ENCODE measurements at regions not wholly inside any gene's neighbourhood (a gene's known extent, or its start where the extent isn't known, plus 50 kb on each side); places are given as distances from the start of the nearest gene placed in this dataset.

- TF ChIP-seq NFRKB (IDR thresholded peaks at IDR 0.05) (no peak), SP1 (IDR thresholded peaks at IDR 0.05) (no peak), TARDBP (IDR thresholded peaks at IDR 0.05) (no peak)
- no peak for DNase-seq (ENCODE audit: extremely low spot score)
- ChIA-PET POLR2A (no interaction called here), CTCF (no interaction called here)
These were observed 382.0 kb upstream of the DYNLRB2 start for GRCh38 chr16:80158766-80159165.

GRCh38 chr16:80151722-80152111, 389.1 kb upstream of the DYNLRB2 start:
- ChIA-PET POLR2A (no interaction called here), CTCF (no interaction called here)
- TF ChIP-seq NFRKB (IDR thresholded peaks at IDR 0.05) (no peak), ZNF384 (IDR thresholded peaks at IDR 0.05) (no peak), HDGF (IDR thresholded peaks at IDR 0.05; ENCODE audit: borderline replicate concordance) (no peak), ELF4 (IDR thresholded peaks at IDR 0.05) (no peak), FOXA1 (IDR thresholded peaks at IDR 0.05) (no peak), BHLHE40 (IDR thresholded peaks at IDR 0.05; ENCODE audit: borderline replicate concordance) (no peak), TARDBP (IDR thresholded peaks at IDR 0.05) (no peak), PKNOX1 (IDR thresholded peaks at IDR 0.05) (no peak), LEF1 (IDR thresholded peaks at IDR 0.05; ENCODE audit: borderline replicate concordance) (no peak), FOXK2 (IDR thresholded peaks at IDR 0.05) (no peak), CTBP1 (IDR thresholded peaks at IDR 0.05; ENCODE audit: borderline replicate concordance) (no peak), SUZ12 (IDR thresholded peaks at IDR 0.05) (no peak), SP1 (IDR thresholded peaks at IDR 0.05) (no peak), ARNT (IDR thresholded peaks at IDR 0.05) (no peak), L3MBTL2 (conservative IDR thresholded peaks at IDR 0.05) (no peak), FOXM1 (IDR thresholded peaks at IDR 0.05; ENCODE audit: borderline replicate concordance) (no peak)
- DNase-seq (ENCODE audit: extremely low spot score) = no peak

GRCh38 chr16:80150978-80151721, 389.6 kb upstream of the DYNLRB2 start:
- POLR2A ChIA-PET = no interaction called here
- CTCF ChIA-PET = no interaction called here
- no peak for DNase-seq (ENCODE audit: extremely low spot score)
- no peak for TF ChIP-seq PKNOX1 (IDR thresholded peaks at IDR 0.05)
- TF ChIP-seq ARNT (IDR thresholded peaks at IDR 0.05) = no peak
- no peak for TF ChIP-seq FOXM1 (IDR thresholded peaks at IDR 0.05; ENCODE audit: borderline replicate concordance)
- TF ChIP-seq NFRKB (IDR thresholded peaks at IDR 0.05) = no peak
- no peak for TF ChIP-seq BHLHE40 (IDR thresholded peaks at IDR 0.05; ENCODE audit: borderline replicate concordance)
- no peak for TF ChIP-seq TARDBP (IDR thresholded peaks at IDR 0.05)
- no peak for TF ChIP-seq ELF4 (IDR thresholded peaks at IDR 0.05)
- TF ChIP-seq SP1 (IDR thresholded peaks at IDR 0.05) = no peak
- TF ChIP-seq L3MBTL2 (conservative IDR thresholded peaks at IDR 0.05) = no peak
- TF ChIP-seq ZNF384 (IDR thresholded peaks at IDR 0.05) = no peak
- TF ChIP-seq CTBP1 (IDR thresholded peaks at IDR 0.05; ENCODE audit: borderline replicate concordance) = no peak
- TF ChIP-seq FOXA1 (IDR thresholded peaks at IDR 0.05) = no peak
- no peak for TF ChIP-seq LEF1 (IDR thresholded peaks at IDR 0.05; ENCODE audit: borderline replicate concordance)
- TF ChIP-seq HDGF (IDR thresholded peaks at IDR 0.05; ENCODE audit: borderline replicate concordance) = no peak

GRCh38 chr16:80148826-80149225, 392.0 kb upstream of the DYNLRB2 start:
- POLR2A ChIA-PET = no interaction called here
- TF ChIP-seq NFRKB (IDR thresholded peaks at IDR 0.05) (no peak), FOXA1 (IDR thresholded peaks at IDR 0.05) (no peak), SUZ12 (IDR thresholded peaks at IDR 0.05) (no peak), TARDBP (IDR thresholded peaks at IDR 0.05) (no peak)

GRCh38 chr16:80147026-80147655, 393.7 kb upstream of the DYNLRB2 start:
- CTCF ChIA-PET = no interaction called here
- DNase-seq (ENCODE audit: extremely low spot score) = no peak
- POLR2A ChIA-PET = no interaction called here
- TF ChIP-seq PKNOX1 (IDR thresholded peaks at IDR 0.05) = no peak
- no peak for TF ChIP-seq TARDBP (IDR thresholded peaks at IDR 0.05)
- no peak for TF ChIP-seq FOXK2 (IDR thresholded peaks at IDR 0.05)
- no peak for TF ChIP-seq ELF4 (IDR thresholded peaks at IDR 0.05)
- no peak for TF ChIP-seq FOXA1 (IDR thresholded peaks at IDR 0.05)
- no peak for TF ChIP-seq SUZ12 (IDR thresholded peaks at IDR 0.05)
- no peak for TF ChIP-seq L3MBTL2 (conservative IDR thresholded peaks at IDR 0.05)
- no peak for TF ChIP-seq FOXM1 (IDR thresholded peaks at IDR 0.05; ENCODE audit: borderline replicate concordance)
- TF ChIP-seq HDGF (IDR thresholded peaks at IDR 0.05; ENCODE audit: borderline replicate concordance) = no peak
- TF ChIP-seq ZNF384 (IDR thresholded peaks at IDR 0.05) = no peak
- no peak for TF ChIP-seq ARNT (IDR thresholded peaks at IDR 0.05)

More at GRCh38 chr16:80148826-80149225, 392.0 kb upstream of the DYNLRB2 start:
- no peak for DNase-seq (ENCODE audit: extremely low spot score)
- CTCF ChIA-PET = no interaction called here

GRCh38 chr16:80144191-80144590, 396.6 kb upstream of the DYNLRB2 start:
- CTCF ChIA-PET = no interaction called here
- POLR2A ChIA-PET = no interaction called here
- DNase-seq (ENCODE audit: extremely low spot score) = no peak
- TF ChIP-seq NFRKB (IDR thresholded peaks at IDR 0.05) (no peak), HDGF (IDR thresholded peaks at IDR 0.05; ENCODE audit: borderline replicate concordance) (no peak), FOXK2 (IDR thresholded peaks at IDR 0.05) (no peak), CTBP1 (IDR thresholded peaks at IDR 0.05; ENCODE audit: borderline replicate concordance) (no peak), TARDBP (IDR thresholded peaks at IDR 0.05) (no peak), FOXM1 (IDR thresholded peaks at IDR 0.05; ENCODE audit: borderline replicate concordance) (no peak), ZNF384 (IDR thresholded peaks at IDR 0.05) (no peak), SUZ12 (IDR thresholded peaks at IDR 0.05) (no peak), ELF4 (IDR thresholded peaks at IDR 0.05) (no peak), L3MBTL2 (conservative IDR thresholded peaks at IDR 0.05) (no peak), BHLHE40 (IDR thresholded peaks at IDR 0.05; ENCODE audit: borderline replicate concordance) (no peak), FOXA1 (IDR thresholded peaks at IDR 0.05) (no peak), ARNT (IDR thresholded peaks at IDR 0.05) (no peak), LEF1 (IDR thresholded peaks at IDR 0.05; ENCODE audit: borderline replicate concordance) (no peak), SP1 (IDR thresholded peaks at IDR 0.05) (no peak), PKNOX1 (IDR thresholded peaks at IDR 0.05) (no peak)
